Upper lobe of left lung (tissue), 6 donors: ENCODE measurements at regions not wholly inside any gene's neighbourhood (a gene's known extent, or its start where the extent isn't known, plus 50 kb on each side); places are given as distances from the start of the nearest gene placed in this dataset.
"Not testable (repeated sequence)": the region's sequence is repeated elsewhere in the genome, so short reads cannot be mapped to it uniquely, and the experiment has no call there.

Experiments
- ATAC-seq, 2 donors: fragments of 200-7000 bp; cut with Tn5 transposase; one replicate each; pipeline ENCODE4 v1.9.1; 2022; ENCODE audit warnings: mild to moderate bottlenecking in 2 of 2, moderate library complexity in 2 of 2; ENCODE audit not compliant: low FRiP score in 2 of 2
- DNase-seq, 2 donors: peaks; one replicate each; pipeline ENCODE4 v3.0.0-alpha.2; 2019 to 2020
- H3K27ac ChIP-seq, 4 donors: fragments of 200-600 bp; sonication (generic); one replicate each; pipeline ENCODE4 v1.5.1; 2016 to 2019
- H3K27me3 ChIP-seq, 4 donors: fragments of 200-600 bp; sonication (generic); one replicate each; pipeline ENCODE4 v1.5.1; 2017 to 2019
- H3K36me3 ChIP-seq, 4 donors: fragments of 200-600 bp; sonication (generic); one replicate each; pipeline ENCODE4 v1.5.1; 2016 to 2019
- H3K4me1 ChIP-seq, 4 donors: fragments of 200-600 bp; sonication (generic); one replicate each; pipeline ENCODE4 v1.5.1; 2018 to 2019
- H3K4me3 ChIP-seq, 4 donors: fragments of 200-600 bp; sonication (generic); one replicate each; pipeline ENCODE4 v1.5.1; 2017 to 2019; ENCODE audit warnings: mild to moderate bottlenecking in 2 of 4, moderate library complexity in 1 of 4
- H3K9me3 ChIP-seq, 4 donors: fragments of 200-600 bp; sonication (generic); one replicate each; pipeline ENCODE4 v1.5.1; 2018 to 2019
- CTCF ChIP-seq, 6 experiments: fragments of 450-650 bp in 4 of 6; fragments of 200-600 bp in 2 of 6; sonication (generic) in 2 of 6; IDR thresholded peaks; one replicate each; pipeline ENCODE4 v1.5.1; 2016 to 2019; ENCODE audit warnings: antibody characterized with exemption in 6 of 6
- EP300 ChIP-seq, 4 donors: sonication (generic); formaldehyde crosslinking; IDR thresholded peaks; one replicate each; pipeline ENCODE4 v1.5.1; 2017; ENCODE audit warnings: antibody characterized with exemption in 4 of 4, control low read depth in 2 of 4
- POLR2A ChIP-seq, 4 donors: fragments of 450-650 bp; IDR thresholded peaks; one replicate each; pipeline ENCODE4 v1.5.1; 2016 to 2017; ENCODE audit warnings: antibody characterized with exemption in 4 of 4, mild to moderate bottlenecking in 2 of 4
- POLR2AphosphoS5 ChIP-seq, 2 donors: sonication (generic); formaldehyde crosslinking; IDR thresholded peaks; one replicate each; pipeline ENCODE4 v1.5.1; 2017; ENCODE audit warnings: antibody characterized with exemption in 2 of 2
- WGBS, 2 donors: methylation state at CpG; one replicate each; pipeline ENCODE4 v1.1.5; 2017 to 2018; 5-methylcytosine and 5-hydroxymethylcytosine counted together
- donor health status: DM: no; HTN: no; CAD: no; lungs with moderate emphysema.
- donor health status: DM: no; HTN: yes; CAD: no; lungs with severe emphysema.

DNA sequence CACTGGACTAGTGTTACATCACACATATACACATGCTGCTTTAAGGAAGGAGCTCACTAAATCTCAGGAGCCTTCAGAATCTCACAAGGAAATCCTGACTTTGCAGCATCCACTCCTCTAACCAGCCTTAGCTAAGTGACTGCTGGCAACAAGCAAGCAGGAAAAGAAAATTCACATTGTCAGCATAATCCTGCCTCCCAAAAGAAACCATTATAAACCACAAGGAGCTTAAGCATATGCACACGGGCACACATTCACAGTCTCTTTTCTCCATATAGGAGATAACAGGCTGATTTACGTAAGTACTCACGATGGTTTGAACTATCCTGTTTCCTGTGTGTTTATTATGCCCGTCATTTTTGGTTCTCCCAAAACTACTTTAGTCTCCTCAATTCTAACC lies 136.3 kb downstream of the TMEM144 start:
- 71 to 73% methylated on average over 4 of the region's 4 CpGs for WGBS, 2 donors
- no peaks in the 10 kb centered on the region for H3K27me3 ChIP-seq
- ATAC-seq: no peak
- H3K27ac ChIP-seq: no peak overlapping the region
- no peak for DNase-seq
- TF ChIP-seq CTCF (IDR thresholded peaks at IDR 0.05): no peak
- no peak for TF ChIP-seq POLR2AphosphoS5 (IDR thresholded peaks at IDR 0.05)
- no peak for TF ChIP-seq EP300 (IDR thresholded peaks at IDR 0.05)
- no peak for TF ChIP-seq POLR2A (IDR thresholded peaks at IDR 0.05)
- H3K4me3 ChIP-seq: no peak overlapping the region
- no peaks in the 10 kb centered on the region for H3K4me1 ChIP-seq
- H3K9me3 ChIP-seq: no peaks in the 10 kb centered on the region
- H3K36me3 ChIP-seq: no peaks in the 10 kb centered on the region

- H3K4me1 ChIP-seq: no peaks in the 10 kb centered on the region
Observed at GRCh38 chr4:158347556-158347955, 137.3 kb downstream of the TMEM144 start.

DNA sequence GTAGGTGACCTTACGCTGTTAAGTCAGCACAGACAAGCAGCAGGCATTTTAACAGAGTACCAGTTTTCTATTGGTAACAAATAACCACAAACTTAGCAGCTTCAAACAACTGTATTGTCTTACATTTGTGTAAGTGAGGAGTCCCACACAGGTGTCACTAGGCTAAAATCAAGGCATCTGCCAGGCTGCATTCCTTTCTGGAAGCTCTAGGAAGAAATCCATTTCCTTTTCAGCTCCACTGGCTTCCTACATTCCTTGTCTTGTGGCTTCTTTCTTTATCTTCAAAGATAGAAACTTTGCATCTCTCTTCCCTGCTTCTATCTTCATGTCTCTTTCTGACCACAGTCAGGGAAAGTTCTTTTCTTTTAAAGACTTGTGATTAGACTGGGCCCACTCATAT lies 139.9 kb downstream of the TMEM144 start:
- Histone ChIP-seq H3K9me3 (no peaks in the 10 kb centered on the region), H3K27ac (no peak overlapping the region), H3K27me3 (no peaks in the 10 kb centered on the region), H3K4me3 (no peak overlapping the region), H3K4me1 (no peaks in the 10 kb centered on the region), H3K36me3 (no peaks in the 10 kb centered on the region)
- no peak for ATAC-seq
- no peak for DNase-seq
- 81 to 100% methylated on average over 1 of the region's 1 CpG for WGBS, 2 donors
- TF ChIP-seq CTCF (IDR thresholded peaks at IDR 0.05) (no peak), POLR2A (IDR thresholded peaks at IDR 0.05) (no peak), POLR2AphosphoS5 (IDR thresholded peaks at IDR 0.05) (no peak), EP300 (IDR thresholded peaks at IDR 0.05) (no peak)

More at GRCh38 chr4:158347556-158347955, 137.3 kb downstream of the TMEM144 start:
- DNase-seq (no peak), ATAC-seq (no peak)
- H3K4me3 ChIP-seq: no peak overlapping the region
- no peak overlapping the region for H3K27ac ChIP-seq
- 72 to 83% methylated on average over 1 of the region's 1 CpG for WGBS, 2 donors
- no peaks in the 10 kb centered on the region for H3K9me3 ChIP-seq
- H3K27me3 ChIP-seq: no peaks in the 10 kb centered on the region
- no peaks in the 10 kb centered on the region for H3K36me3 ChIP-seq
- TF ChIP-seq POLR2A (IDR thresholded peaks at IDR 0.05) (no peak), POLR2AphosphoS5 (IDR thresholded peaks at IDR 0.05) (no peak), EP300 (IDR thresholded peaks at IDR 0.05) (no peak), CTCF (IDR thresholded peaks at IDR 0.05) (no peak)

DNA sequence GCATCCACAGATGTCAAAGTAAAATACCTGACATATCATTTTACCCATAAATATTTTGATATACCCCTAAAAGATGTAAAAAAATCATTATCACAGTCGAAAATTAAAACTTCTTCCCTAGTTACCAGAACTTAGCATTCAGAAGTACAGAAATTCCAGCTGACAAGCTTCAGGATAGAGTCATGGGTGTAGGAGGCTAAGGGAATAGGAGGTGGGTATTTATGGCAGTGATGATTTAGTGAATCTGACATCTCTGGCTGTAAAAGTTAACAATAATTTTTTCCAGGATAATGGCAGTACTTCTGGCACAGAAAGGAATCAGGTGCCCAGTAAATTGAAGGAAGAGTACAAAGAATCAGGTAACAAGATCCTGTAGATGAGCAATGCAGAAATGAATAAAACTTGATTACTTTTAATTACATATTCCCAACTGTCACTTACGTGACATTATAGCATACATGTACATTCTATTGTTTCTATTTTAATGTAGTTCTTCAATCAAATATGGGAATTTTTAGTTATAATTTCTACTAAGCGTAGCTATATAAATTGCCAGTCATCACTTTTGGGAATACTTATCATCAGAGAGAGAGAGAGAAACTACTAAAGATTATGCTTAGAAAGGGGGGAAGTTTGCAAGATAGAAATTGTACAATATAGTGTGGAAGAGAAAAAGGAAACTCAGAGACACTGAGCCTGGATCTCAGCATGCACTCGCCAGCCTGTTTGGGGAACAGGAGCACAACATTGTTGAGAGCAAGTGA lies 143.4 kb downstream of the TMEM144 start:
- H3K4me1 ChIP-seq: no peaks in the 10 kb centered on the region
- no peak overlapping the region for H3K27ac ChIP-seq
- H3K4me3 ChIP-seq: no peak overlapping the region
- DNase-seq: no peak
- H3K27me3 ChIP-seq: no peaks in the 10 kb centered on the region
- no peaks in the 10 kb centered on the region for H3K9me3 ChIP-seq
- no peak for ATAC-seq
- no peaks in the 10 kb centered on the region for H3K36me3 ChIP-seq
- no peak for TF ChIP-seq CTCF (IDR thresholded peaks at IDR 0.05)
- TF ChIP-seq POLR2AphosphoS5 (IDR thresholded peaks at IDR 0.05): no peak
- no peak for TF ChIP-seq POLR2A (IDR thresholded peaks at IDR 0.05)
- no peak for TF ChIP-seq EP300 (IDR thresholded peaks at IDR 0.05)
- 86 to 90% methylated on average over 4 of the region's 4 CpGs for WGBS, 2 donors

DNA sequence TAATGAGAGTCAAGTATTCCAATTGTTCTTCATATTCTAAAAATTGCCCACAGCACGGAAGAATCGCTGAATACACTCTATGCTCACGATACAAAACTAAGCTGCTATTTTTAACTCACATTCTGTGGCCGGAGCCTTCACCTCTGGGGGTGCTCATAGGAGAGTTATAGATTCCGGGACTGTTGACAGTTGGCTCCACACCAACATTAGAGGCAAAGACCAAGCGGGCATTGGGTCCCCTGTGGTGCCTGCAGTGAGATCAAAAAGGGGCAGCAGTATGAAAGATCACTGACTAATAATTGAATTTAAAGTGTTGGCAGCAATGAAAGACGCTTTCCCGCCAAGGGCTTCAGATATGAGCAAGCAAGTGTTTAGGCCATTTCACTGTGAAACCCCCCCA lies 146.0 kb downstream of the TMEM144 start:
- 63 to 74% methylated on average over 8 of the region's 8 CpGs for WGBS, 2 donors
- ATAC-seq: no peak
- H3K27me3 ChIP-seq: no peaks in the 10 kb centered on the region
- no peak overlapping the region for H3K4me3 ChIP-seq
- H3K9me3 ChIP-seq: no peaks in the 10 kb centered on the region
- no peaks in the 10 kb centered on the region for H3K4me1 ChIP-seq
- no peaks in the 10 kb centered on the region for H3K36me3 ChIP-seq
- H3K27ac ChIP-seq: no peak overlapping the region
- no peak for TF ChIP-seq CTCF (IDR thresholded peaks at IDR 0.05)
- no peak for TF ChIP-seq POLR2A (IDR thresholded peaks at IDR 0.05)
- TF ChIP-seq EP300 (IDR thresholded peaks at IDR 0.05): no peak
- TF ChIP-seq POLR2AphosphoS5 (IDR thresholded peaks at IDR 0.05): no peak
- no peak for DNase-seq

DNA sequence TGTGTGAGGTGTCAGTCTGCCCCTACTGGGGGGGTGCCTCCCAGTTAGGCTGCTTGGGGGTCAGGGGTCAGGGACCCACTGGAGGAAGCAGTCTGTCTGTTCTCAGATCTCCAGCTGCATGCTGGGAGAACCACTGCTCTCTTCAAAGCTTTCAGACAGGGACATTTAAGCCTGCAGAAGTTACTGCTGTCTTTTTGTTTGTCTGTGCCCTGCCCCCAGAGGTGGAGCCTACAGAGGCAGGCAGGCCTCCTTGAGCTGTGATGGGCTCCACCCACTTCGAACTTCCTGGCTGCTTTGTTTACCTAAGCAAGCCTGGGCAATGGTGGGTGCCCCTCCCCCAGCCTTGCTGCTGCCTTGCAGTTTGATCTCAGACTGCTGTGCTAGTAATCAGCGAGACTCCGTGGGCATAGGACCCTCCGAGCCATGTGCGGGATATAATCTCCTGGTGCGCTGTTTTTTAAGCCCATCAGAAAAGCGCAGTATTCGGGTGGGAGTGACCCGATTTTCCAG lies 153.7 kb upstream of the RXFP1 start:
- ATAC-seq, H3K27ac ChIP-seq, H3K4me3 ChIP-seq, H3K4me1 ChIP-seq, H3K36me3 ChIP-seq, H3K9me3 ChIP-seq, H3K27me3 ChIP-seq, DNase-seq: not testable (repeated sequence)
- 86 to 89% methylated on average over 9 of the region's 9 CpGs for WGBS, 2 donors
